GM18861 (cell line): ENCODE measurements at regions not wholly inside any gene's neighbourhood (a gene's known extent, or its start where the extent isn't known, plus 50 kb on each side); places are given as distances from the start of the nearest gene placed in this dataset.

Experiments
- ATAC-seq: cut with Tn5 transposase; IDR thresholded peaks from one replicate; pipeline ENCODE4 v1.9.1; 2021; ENCODE audit not compliant: unreplicated experiment

- ATAC-seq = no peak
Observed at GRCh38 chr2:47266939-47267710, 90.8 kb upstream of the CALM2 start.

GRCh38 chr2:47265751-47266231 is 89.5 kb upstream of the CALM2 start:
- ATAC-seq = no peak

GRCh38 chr2:47265158-47265557 is 88.8 kb upstream of the CALM2 start:
- ATAC-seq = no peak

- ATAC-seq = no peak
Observed at GRCh38 chr2:47264686-47265085, 88.4 kb upstream of the CALM2 start.

- ATAC-seq = no peak
Observed at GRCh38 chr2:47264143-47264542, 87.8 kb upstream of the CALM2 start.

GRCh38 chr2:47262657-47263056 is 86.3 kb upstream of the CALM2 start:
- no peak for ATAC-seq

GRCh38 chr2:47260971-47261370 is 84.7 kb upstream of the CALM2 start:
- ATAC-seq = no peak

- ATAC-seq = no peak
Observed at GRCh38 chr2:47259829-47260228, 83.5 kb upstream of the CALM2 start.

GRCh38 chr2:47257946-47258348 is 81.6 kb upstream of the CALM2 start:
- ATAC-seq = no peak

GRCh38 chr2:47256416-47257087 is 80.2 kb upstream of the CALM2 start:
- ATAC-seq = no peak

- ATAC-seq = no peak
Observed at GRCh38 chr2:47255794-47256193, 79.5 kb upstream of the CALM2 start.

GRCh38 chr2:47254464-47254863 is 78.2 kb upstream of the CALM2 start:
- no peak for ATAC-seq

- no peak for ATAC-seq
Observed at GRCh38 chr2:47253447-47253846, 77.1 kb upstream of the CALM2 start.

- no peak for ATAC-seq
Observed at GRCh38 chr2:47251404-47251675, 75.0 kb upstream of the CALM2 start.

GRCh38 chr2:47250586-47251403 is 74.5 kb upstream of the CALM2 start:
- ATAC-seq = no peak

GRCh38 chr2:47249931-47250330 is 73.6 kb upstream of the CALM2 start:
- no peak for ATAC-seq

- ATAC-seq = no peak
Observed at GRCh38 chr2:47249157-47249900, 73.0 kb upstream of the CALM2 start.

- no peak for ATAC-seq
Observed at GRCh38 chr2:47243596-47244323, 67.4 kb upstream of the CALM2 start.

GRCh38 chr2:47241715-47242114 is 65.4 kb upstream of the CALM2 start:
- ATAC-seq = no peak

- no peak for ATAC-seq
Observed at GRCh38 chr2:47239119-47239969, 63.0 kb upstream of the CALM2 start.
